Activated CD4-positive, CD25-positive, alpha-beta regulatory T cell treated with anti-CD3 and anti-CD28 coated beads, Interleukin-2, amount 50 U/mL, for 16 hours (primary cell): ENCODE measurements at regions not wholly inside any gene's neighbourhood (a gene's known extent, or its start where the extent isn't known, plus 50 kb on each side); places are given as distances from the start of the nearest gene placed in this dataset.
"Not testable (repeated sequence)": the region's sequence is repeated elsewhere in the genome, so short reads cannot be mapped to it uniquely, and the experiment has no call there.

ENCODE experiments used
- DNase-seq: peaks from one replicate; pipeline ENCODE4 v3.0.0-alpha.2; 2020; ENCODE audit warnings: low read depth, low spot score

GRCh38 chr7:68807666-68808065 is 790.6 kb upstream of the AUTS2 start:
- no peak for DNase-seq

- DNase-seq: no peak
These were observed 784.7 kb upstream of the AUTS2 start for GRCh38 chr7:68813551-68814080.

GRCh38 chr7:68816491-68816890 is 781.8 kb upstream of the AUTS2 start:
- no peak for DNase-seq

GRCh38 chr7:68820321-68820720 is 778.0 kb upstream of the AUTS2 start:
- DNase-seq: no peak

GRCh38 chr7:68821846-68822245 is 776.4 kb upstream of the AUTS2 start:
- no peak for DNase-seq

- DNase-seq: no peak
These were observed 774.1 kb upstream of the AUTS2 start for GRCh38 chr7:68823996-68824780.

GRCh38 chr7:68828575-68828974 is 769.7 kb upstream of the AUTS2 start:
- DNase-seq: no peak

- DNase-seq: no peak
These were observed 764.9 kb upstream of the AUTS2 start for GRCh38 chr7:68833422-68833821.

GRCh38 chr7:68839014-68839413 is 759.3 kb upstream of the AUTS2 start:
- DNase-seq: no peak

- DNase-seq: no peak
These were observed 757.3 kb upstream of the AUTS2 start for GRCh38 chr7:68840991-68841390.

- DNase-seq: not testable (repeated sequence)
These were observed 754.3 kb upstream of the AUTS2 start for GRCh38 chr7:68843985-68844384.

GRCh38 chr7:68846811-68847325 is 751.4 kb upstream of the AUTS2 start:
- DNase-seq: no peak

GRCh38 chr7:68853254-68853653 is 745.0 kb upstream of the AUTS2 start:
- no peak for DNase-seq

GRCh38 chr7:68857571-68857970 is 740.7 kb upstream of the AUTS2 start:
- DNase-seq: no peak

- no peak for DNase-seq
These were observed 739.8 kb upstream of the AUTS2 start for GRCh38 chr7:68858497-68858896.

- no peak for DNase-seq
These were observed 737.1 kb upstream of the AUTS2 start for GRCh38 chr7:68861171-68861570.

- no peak for DNase-seq
These were observed 736.0 kb upstream of the AUTS2 start for GRCh38 chr7:68862261-68862660.

GRCh38 chr7:68862736-68863135 is 735.5 kb upstream of the AUTS2 start:
- DNase-seq: no peak

GRCh38 chr7:68865351-68866199 is 732.7 kb upstream of the AUTS2 start:
- no peak for DNase-seq

GRCh38 chr7:68866200-68866570 is 732.1 kb upstream of the AUTS2 start:
- DNase-seq: no peak

GRCh38 chr7:68866721-68867120 is 731.6 kb upstream of the AUTS2 start:
- not testable (repeated sequence) for DNase-seq

GRCh38 chr7:68868978-68869377 is 729.3 kb upstream of the AUTS2 start:
- no peak for DNase-seq
